GM18505 (cell line): ENCODE measurements at regions not wholly inside any gene's neighbourhood (a gene's known extent, or its start where the extent isn't known, plus 50 kb on each side); places are given as distances from the start of the nearest gene placed in this dataset.

Experiments used
- ATAC-seq: cut with Tn5 transposase; IDR thresholded peaks from one replicate; pipeline ENCODE4 v1.9.1; 2021; ENCODE audit not compliant: unreplicated experiment
- POLR2A ChIP-seq: IDR thresholded peaks from 4 replicates; pipeline ENCODE4 v1.6.1; 2011; ENCODE audit warnings: borderline replicate concordance; ENCODE audit not compliant: insufficient read depth, insufficient read length; ENCODE audit errors: extremely low read depth

- no peak for ATAC-seq
- no peak for TF ChIP-seq POLR2A
These were observed 124.9 kb upstream of the ETAA1 start for GRCh38 chr2:67272195-67272594.

- no peak for ATAC-seq
These were observed 119.7 kb upstream of the ETAA1 start for GRCh38 chr2:67277450-67277849.

GRCh38 chr2:67281101-67281500 lies 116.0 kb upstream of the ETAA1 start:
- TF ChIP-seq POLR2A, result no peak
- ATAC-seq, result no peak

More at GRCh38 chr2:67277450-67277849, 119.7 kb upstream of the ETAA1 start:
- TF ChIP-seq POLR2A, result no peak

GRCh38 chr2:67283641-67284040 lies 113.5 kb upstream of the ETAA1 start:
- TF ChIP-seq POLR2A, result no peak
- ATAC-seq, result no peak

- TF ChIP-seq POLR2A, result no peak
- ATAC-seq, result no peak
These were observed 110.0 kb upstream of the ETAA1 start for GRCh38 chr2:67286981-67287759.

GRCh38 chr2:67289271-67289670 lies 107.9 kb upstream of the ETAA1 start:
- no peak for TF ChIP-seq POLR2A
- ATAC-seq, result no peak

GRCh38 chr2:67289921-67290371 lies 107.2 kb upstream of the ETAA1 start:
- ATAC-seq, result no peak
- TF ChIP-seq POLR2A, result no peak

- no peak for TF ChIP-seq POLR2A
- no peak for ATAC-seq
These were observed 106.5 kb upstream of the ETAA1 start for GRCh38 chr2:67290451-67291290.

- no peak for TF ChIP-seq POLR2A
- ATAC-seq, result no peak
These were observed 102.9 kb upstream of the ETAA1 start for GRCh38 chr2:67294218-67294617.

- no peak for ATAC-seq
- no peak for TF ChIP-seq POLR2A
These were observed 101.7 kb upstream of the ETAA1 start for GRCh38 chr2:67295406-67295805.

GRCh38 chr2:67295851-67296250 lies 101.3 kb upstream of the ETAA1 start:
- ATAC-seq, result no peak
- no peak for TF ChIP-seq POLR2A

- TF ChIP-seq POLR2A, result no peak
- no peak for ATAC-seq
These were observed 92.7 kb upstream of the ETAA1 start for GRCh38 chr2:67304300-67304890.

- TF ChIP-seq POLR2A, result no peak
- ATAC-seq, result no peak
These were observed 87.9 kb upstream of the ETAA1 start for GRCh38 chr2:67309281-67309680.
